ENCODE measurements at regions not wholly inside any gene's neighbourhood (a gene's known extent, or its start where the extent isn't known, plus 50 kb on each side); places are given as distances from the start of the nearest gene placed in this dataset.

- no peak overlapping the region for H3T11ph ChIP-seq (ENCODE audit: low read length)
- no peaks in the 10 kb centered on the region for H3K79me2 ChIP-seq (ENCODE audit: insufficient read depth, low read length)
- H3K27me3 Mint-ChIP-seq (ENCODE audit: low read depth), result peaks cover 3% of the 10 kb centered on the region; the same call in 1 of the 2 replicates
- no peak overlapping the region for H2BK5ac ChIP-seq (ENCODE audit: insufficient read length, low read length)
- 0 out of 5 replicates have a peak overlapping the region, but pooled peaks of 1 of the 2 experiments have one; percentile 24 for H3K4me3 Mint-ChIP-seq
- no peak overlapping the region for H3K23ac ChIP-seq (ENCODE audit: insufficient read length, low read depth, low read length)
- no peaks in the 10 kb centered on the region for H3K9me3 Mint-ChIP-seq
- H3K27ac Mint-ChIP-seq, result peak overlapping the region; percentile 68 to 81 (median 80); a peak in 5 of 7 replicates
- H3K27me3 ChIP-seq (ENCODE audit: insufficient read depth, low read length), result no peaks in the 10 kb centered on the region
- no peaks in the 10 kb centered on the region for H3K23me2 ChIP-seq (ENCODE audit: insufficient read length, low read depth, low read length, poor library complexity, severe bottlenecking)
- peak overlapping the region; percentile 32 for H3K18ac ChIP-seq (ENCODE audit: insufficient read length, low read depth, low read length)
- H2BK12ac ChIP-seq (ENCODE audit: insufficient read length, low read depth, low read length), result peak overlapping the region; percentile 37
- H3K4me1 Mint-ChIP-seq, result peaks cover 50 to 54% of the 10 kb centered on the region in 2 experiments
- H4K5ac ChIP-seq (ENCODE audit: insufficient read length, low read depth, low read length), result no peak overlapping the region
- no peak overlapping the region for H2AFZ ChIP-seq (ENCODE audit: low read length)
- no peak overlapping the region for H3K14ac ChIP-seq (ENCODE audit: insufficient read depth, low read length)
- no peak overlapping the region for H2BK20ac ChIP-seq (ENCODE audit: low read depth, low read length, poor library complexity, severe bottlenecking)
- H3K4ac ChIP-seq (ENCODE audit: low read depth, low read length), result no peak overlapping the region
- H4K8ac ChIP-seq (replicated peaks; ENCODE audit: insufficient read length, low read depth, low read length), result no peak overlapping the region
- TF ChIP-seq, protein P1, sequence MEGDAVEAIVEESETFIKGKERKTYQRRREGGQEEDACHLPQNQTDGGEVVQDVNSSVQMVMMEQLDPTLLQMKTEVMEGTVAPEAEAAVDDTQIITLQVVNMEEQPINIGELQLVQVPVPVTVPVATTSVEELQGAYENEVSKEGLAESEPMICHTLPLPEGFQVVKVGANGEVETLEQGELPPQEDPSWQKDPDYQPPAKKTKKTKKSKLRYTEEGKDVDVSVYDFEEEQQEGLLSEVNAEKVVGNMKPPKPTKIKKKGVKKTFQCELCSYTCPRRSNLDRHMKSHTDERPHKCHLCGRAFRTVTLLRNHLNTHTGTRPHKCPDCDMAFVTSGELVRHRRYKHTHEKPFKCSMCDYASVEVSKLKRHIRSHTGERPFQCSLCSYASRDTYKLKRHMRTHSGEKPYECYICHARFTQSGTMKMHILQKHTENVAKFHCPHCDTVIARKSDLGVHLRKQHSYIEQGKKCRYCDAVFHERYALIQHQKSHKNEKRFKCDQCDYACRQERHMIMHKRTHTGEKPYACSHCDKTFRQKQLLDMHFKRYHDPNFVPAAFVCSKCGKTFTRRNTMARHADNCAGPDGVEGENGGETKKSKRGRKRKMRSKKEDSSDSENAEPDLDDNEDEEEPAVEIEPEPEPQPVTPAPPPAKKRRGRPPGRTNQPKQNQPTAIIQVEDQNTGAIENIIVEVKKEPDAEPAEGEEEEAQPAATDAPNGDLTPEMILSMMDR (conservative IDR thresholded peaks at IDR 0.05), result no peak
- DNase-seq, result no peak
- no peak overlapping the region for H2BK120ac ChIP-seq (ENCODE audit: low read depth, low read length, poor library complexity, severe bottlenecking)
- no peak overlapping the region for H2AK5ac ChIP-seq (ENCODE audit: insufficient read length, low read length)
- no CpG with 5 or more reads among the region's 6 CpGs for WGBS (ENCODE audit: extremely low coverage, insufficient read length, low lambda C conversion rate)
- H3K4me2 ChIP-seq (ENCODE audit: insufficient read depth, insufficient read length, low read length), result no peak overlapping the region
- no peaks in the 10 kb centered on the region for H3K79me1 ChIP-seq (ENCODE audit: insufficient read depth, low read depth, low read length, poor library complexity, severe bottlenecking)
- no peak overlapping the region for H4K91ac ChIP-seq (ENCODE audit: insufficient read length, low read depth, low read length)
- no peak overlapping the region for H2BK15ac ChIP-seq (ENCODE audit: low read depth, low read length)
- no peak overlapping the region for H3K27ac ChIP-seq (ENCODE audit: insufficient read length, low read depth, low read length)
- no peaks in the 10 kb centered on the region for H4K20me1 ChIP-seq (ENCODE audit: control insufficient read depth, insufficient read depth, insufficient read length)
- H3K56ac ChIP-seq (ENCODE audit: insufficient read length, low read depth, low read length), result no peak overlapping the region
- no peak overlapping the region for H3K9ac ChIP-seq (ENCODE audit: extremely low read depth, insufficient read length, low read length)
- H3K36me3 Mint-ChIP-seq (ENCODE audit: insufficient read depth in 1 of 3, low read depth in 3 of 3), result no peaks in the 10 kb centered on the region
- peaks cover 21% of the 10 kb centered on the region; the same call in 1 of the 2 replicates for H3K4me1 ChIP-seq (ENCODE audit: insufficient read depth, low read length)
- no peaks in the 10 kb centered on the region for H3K9me3 ChIP-seq (ENCODE audit: control insufficient read depth, low read depth, low read length)
Observed at GRCh38 chr6:16058201-16058928, 70.5 kb upstream of the MYLIP start.
